ENCODE measurements at regions not wholly inside any gene's neighbourhood (a gene's known extent, or its start where the extent isn't known, plus 50 kb on each side); places are given as distances from the start of the nearest gene placed in this dataset.
A peak's percentile ranks its signal among the peaks of the same experiment; 100 is the strongest.
"Not testable (repeated sequence)": the region's sequence is repeated elsewhere in the genome, so short reads cannot be mapped to it uniquely, and the experiment has no call there.

DNA sequence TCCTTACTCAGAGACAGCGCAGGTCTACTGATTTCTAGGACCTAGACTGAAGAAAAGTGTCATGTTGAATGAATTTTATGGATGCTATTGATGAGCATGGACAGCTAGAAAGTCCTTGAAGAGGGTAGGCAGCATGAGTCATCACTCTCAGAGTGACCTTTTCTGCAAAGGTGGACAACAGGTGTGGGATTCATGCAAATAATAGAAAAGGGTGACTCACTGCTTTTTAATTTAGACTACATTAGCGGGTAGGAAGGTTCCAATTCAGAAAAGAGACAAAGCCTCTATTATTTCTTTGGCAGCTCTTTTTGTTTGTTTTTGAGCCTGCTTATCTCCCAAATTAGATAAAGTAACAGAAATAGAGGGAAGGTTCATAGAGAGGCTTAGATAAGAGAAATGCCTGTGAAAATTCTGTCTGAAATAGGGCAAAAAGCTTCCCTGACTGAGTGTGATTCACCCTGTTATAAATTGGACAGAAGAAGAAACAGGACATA is 191.4 kb downstream of the TENT5A start:
- no peak for DNase-seq

DNA sequence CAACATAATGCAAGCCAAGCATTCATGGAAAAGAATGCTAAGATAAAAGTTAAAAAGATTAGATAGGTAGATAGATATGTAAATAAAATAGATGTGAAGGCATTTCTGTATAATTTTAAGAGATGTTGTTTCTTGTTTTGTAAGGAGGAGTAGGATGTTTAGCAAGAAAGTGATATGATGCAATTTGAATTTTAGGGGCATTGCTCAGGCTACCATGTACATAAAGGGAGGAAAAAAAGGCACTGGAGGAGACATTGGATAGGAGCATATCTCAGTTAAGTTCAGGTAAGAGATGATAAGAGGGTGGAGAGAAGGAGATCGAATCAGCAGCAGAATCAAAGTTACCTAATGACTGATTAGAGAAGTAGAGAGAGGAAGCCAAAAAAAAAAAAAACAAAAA is 194.7 kb downstream of the TENT5A start:
- no peak for DNase-seq

DNA sequence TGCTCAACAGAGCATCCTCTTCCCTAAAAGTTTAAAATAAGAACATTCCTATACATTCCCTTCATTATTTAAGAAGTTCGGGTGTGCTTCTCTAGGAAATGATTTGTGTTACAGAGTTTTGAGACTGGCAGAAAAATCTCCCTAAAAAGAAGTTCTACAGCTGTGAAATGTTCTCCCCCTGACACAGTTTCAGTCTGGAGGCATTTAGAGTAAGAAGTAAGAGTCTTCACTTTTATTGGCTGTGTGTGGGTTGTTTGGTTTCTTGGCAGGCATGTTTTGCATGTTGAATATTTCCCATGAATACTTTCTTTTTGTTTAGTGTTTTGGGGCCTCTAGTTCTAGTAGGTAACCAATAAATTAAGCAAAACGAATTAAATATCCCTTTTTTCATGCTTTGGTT is 195.9 kb downstream of the TENT5A start:
- no peak for DNase-seq

DNA sequence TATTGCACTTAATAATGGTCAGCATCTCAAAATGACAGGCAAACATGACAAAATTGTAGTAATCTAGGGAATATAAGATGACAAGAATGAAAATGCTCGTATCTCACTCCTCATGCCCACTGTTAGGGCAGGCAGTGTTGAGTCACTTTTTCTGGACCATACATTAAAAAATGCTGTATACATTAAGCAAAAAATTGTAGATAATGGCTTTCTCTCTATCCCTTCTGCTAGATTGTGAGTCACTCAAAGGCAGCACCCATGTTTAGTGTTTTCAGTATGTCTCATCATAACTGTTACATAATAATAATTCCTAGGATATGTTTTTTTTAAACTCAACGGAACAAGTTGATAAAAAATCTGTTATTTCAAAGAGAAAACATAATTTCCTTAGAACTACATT is 199.3 kb downstream of the TENT5A start:
- DNase-seq: no peak

DNA sequence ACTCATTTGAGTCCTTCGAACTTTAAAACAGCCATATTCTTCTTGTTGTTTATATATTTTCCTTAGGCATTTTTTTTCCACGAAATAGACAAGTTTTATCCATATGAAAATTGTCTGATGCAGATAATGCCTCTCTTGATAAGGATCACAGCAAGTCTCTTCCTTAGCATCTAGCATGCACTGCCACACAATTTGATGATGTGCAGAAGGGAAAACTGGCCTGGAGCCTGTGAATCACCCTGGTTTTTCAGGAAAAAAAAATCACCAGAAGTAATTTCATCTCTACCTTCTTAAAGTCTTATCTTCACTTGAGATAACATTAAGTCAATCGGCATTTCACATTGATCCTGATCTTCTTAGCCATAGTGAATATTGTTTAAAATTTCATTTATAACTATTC is 199.8 kb downstream of the TENT5A start:
- DNase-seq: no peak

DNA sequence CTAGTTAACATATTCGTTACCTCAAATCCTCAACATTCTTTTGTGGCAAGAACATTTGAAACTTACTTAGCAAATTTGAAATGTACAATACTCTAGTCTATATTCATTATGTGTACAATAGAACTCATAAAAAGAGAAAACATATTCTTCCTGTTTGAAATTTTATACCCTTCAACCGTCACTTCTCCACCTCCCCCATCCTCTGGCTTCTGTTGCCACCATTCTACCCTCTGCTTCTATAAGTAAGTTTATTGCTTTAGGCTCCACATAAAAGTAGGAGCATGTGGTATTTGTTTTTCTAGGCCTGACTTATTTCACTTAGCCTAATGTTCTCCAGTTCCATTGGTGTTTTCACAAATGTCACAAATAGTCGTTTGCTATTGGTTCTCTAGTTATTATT is 205.3 kb downstream of the TENT5A start:
- DNase-seq: no peak

DNA sequence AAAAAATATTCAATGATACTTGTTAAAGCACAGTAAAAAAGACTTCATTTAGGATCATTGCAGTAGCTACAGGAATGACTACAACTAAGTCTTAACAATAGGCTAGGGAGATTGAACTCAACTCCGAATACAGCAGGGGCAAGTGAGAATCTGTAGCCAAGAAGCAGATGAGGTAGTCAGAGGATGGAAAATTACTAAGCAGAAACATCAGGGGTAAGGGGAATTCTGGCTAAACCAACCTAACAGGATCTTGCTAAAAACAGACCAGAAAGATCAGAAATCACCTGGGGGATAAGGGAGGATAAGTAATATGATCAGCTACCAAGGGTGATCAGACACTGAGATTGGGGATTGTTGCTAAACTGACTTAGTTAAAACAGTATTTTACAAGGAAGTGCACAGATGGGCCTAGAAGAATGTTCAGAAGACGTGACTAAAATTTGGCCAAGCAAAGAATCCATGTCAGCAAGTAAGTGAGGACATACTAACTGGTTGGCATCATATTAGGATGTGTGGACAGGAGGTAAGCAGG is 217.5 kb downstream of the TENT5A start:
- no peak for DNase-seq

DNA sequence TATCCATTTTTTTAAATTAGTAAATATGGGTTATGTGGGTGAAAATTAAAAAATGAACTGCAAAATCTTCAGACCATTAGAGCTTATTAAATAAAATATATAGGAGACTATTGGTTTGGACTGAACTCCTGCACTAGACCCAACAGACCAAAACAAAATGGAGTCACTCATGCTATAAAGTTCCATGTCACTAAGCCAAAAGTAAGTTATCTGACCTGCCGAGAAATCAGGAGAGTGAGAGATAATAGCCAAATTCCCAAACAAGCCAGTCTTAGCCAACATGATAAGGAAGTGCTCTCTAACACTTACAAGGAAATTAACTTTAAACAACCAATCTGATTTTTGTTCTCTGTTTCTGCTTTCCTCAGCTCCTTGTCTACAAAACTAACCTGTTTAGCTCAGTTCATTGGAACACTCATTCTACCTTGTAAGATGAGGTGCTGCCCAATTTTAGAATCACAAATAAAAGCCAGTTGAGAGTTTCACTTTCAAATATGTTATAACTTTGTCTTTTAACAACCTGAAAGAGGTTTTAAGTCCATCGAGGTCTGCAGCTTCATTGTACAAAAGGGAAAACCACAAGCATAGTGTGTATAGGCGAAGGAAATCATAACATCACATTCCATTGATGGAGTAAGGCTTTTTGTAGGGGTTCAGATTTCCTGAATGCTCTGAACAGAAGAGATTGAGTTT is 220.5 kb downstream of the TENT5A start:
- no peak for DNase-seq

DNA sequence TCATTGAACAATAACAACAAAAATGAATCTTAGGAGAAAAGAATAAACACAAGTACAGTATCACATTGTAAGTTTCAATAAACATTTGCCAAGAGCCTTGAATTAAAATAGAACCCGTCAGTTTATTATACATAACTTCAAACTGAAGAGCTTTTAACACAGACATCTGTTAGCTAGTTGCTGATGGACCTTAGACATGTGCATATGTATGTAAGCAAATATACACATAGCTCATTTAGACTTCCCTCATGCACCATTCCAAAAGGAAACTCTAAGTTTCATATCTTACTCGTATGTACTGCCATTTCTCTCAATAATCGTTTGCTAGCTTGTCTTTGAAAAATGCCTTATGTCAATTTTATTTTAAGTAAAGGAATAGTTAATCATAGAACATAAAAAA is 235.0 kb downstream of the TENT5A start:
- no peak for DNase-seq

DNA sequence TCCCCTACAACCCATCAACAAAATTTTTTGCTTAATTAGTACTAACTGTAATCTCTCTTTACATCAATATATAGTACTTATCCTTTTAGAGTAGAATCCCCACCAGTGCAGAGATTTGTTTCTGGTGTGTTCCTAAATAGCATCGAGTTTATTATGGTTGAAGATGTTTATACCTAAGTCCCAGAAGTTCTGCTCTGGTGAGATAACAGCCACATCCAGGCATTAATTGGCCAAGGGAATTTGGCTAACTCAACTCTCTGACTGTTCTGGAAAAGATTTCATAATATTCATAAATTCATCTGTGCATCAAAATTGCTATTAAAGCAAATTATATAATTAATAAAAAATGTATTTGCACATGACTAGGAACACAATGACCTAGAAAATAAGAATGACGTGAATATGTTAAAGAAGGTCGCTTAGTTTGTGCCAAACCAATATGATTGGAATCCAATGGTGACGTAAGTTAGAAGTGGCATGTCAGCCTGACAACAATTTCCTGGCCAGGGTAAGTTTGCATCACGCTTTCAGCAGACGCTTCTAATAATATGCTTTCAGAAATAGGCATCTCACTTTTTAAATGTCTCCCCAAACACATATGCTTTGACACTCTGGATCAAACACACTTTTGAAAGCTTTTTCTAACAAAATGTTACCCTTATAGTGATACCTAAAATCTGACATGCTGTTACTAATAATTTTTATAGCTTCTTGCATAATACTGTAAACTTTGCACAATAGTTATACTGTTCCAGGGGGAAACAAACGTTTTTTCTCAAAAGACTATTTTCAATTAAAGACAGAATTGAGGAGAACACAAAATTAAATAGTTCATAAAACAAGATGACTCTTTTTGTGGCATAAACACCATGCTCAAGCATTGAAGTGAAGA is 236.7 kb downstream of the TENT5A start:
- DNase-seq: no peak

DNA sequence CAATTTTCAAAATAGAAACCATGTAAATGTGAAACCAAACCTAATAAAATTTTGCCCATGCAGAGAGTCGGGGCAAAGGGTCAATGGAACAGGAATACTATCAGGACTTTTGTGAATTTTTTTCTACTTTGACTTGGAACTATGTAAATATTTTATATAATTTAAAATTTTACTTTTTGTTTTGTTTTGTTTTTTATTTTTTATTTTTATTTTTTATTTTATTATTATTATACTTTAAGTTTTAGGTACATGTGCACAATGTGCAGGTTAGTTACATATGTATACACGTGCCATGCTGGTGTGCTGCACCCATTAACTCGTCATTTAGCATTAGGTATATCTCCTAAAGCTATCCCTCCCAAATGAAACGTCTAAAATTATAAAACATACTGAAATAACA is 238.3 kb downstream of the TENT5A start:
- not testable (repeated sequence) for DNase-seq

DNA sequence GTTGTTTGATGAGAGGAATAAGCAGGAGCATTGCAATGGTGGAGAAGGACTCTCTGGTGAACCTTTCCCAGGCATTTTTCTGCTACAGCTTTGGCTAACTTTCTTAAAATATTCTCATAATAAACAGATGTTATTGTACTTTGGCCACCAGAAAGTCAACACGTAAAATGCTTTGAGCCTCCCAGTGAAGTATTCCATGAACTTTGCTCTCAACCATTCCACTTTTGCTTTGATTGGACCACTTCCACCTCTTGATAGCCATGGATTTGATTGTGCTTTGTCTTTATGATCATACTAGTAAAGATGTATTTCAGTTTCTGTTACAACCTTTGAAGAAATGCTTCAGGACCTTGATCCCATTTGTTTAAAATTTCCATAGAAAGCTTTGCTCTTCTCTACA is 241.1 kb downstream of the TENT5A start:
- no peak for DNase-seq

DNA sequence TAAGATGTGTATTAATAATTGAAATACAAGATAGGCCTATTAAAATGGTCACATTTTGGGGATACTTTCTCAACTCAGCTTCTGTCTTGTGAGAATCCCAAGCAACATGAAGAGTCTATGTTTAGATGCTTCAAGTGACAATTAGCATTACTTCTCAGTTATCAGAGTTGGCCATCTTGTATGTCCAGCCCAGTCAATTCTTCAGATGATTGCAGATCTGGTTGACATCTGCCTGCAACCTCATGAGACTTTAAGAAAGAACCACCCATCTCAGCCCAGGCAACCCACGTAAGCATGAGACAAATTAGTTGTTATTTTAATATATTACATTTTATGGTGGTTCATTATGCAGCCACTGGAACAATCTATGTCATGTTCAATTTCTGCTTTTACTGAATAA is 256.5 kb downstream of the TENT5A start:
- no peak for DNase-seq

DNA sequence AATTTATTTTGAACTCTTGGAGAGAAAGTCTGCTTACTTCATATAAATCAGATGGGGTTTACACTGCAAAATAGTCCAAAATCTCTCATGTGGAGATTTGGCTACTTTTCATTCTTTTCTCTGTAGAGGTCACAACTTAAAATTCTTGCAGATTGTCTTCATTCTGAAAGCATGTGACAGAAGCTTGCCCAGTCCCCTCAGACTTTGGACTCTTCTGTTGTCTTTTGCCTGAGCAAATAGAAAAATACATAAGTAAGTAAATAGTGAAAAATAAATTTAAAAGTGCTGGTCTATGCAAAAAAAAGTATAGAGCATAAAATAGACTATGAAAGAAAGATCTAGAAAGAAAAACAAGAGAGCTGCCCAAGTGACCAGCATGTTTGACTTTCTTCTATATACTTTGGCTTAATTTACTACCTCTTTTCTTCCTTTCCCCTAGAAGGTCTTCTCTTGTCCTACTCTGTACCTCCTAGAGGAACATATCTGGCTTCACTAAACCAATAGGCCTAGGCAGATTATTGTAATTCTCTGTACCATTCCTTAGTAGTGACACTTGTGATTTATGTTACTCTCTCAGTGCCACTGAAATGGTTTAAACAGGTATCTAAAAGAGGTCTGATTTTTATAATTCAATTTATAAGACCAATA is 260.9 kb downstream of the TENT5A start:
- DNase-seq: no peak

DNA sequence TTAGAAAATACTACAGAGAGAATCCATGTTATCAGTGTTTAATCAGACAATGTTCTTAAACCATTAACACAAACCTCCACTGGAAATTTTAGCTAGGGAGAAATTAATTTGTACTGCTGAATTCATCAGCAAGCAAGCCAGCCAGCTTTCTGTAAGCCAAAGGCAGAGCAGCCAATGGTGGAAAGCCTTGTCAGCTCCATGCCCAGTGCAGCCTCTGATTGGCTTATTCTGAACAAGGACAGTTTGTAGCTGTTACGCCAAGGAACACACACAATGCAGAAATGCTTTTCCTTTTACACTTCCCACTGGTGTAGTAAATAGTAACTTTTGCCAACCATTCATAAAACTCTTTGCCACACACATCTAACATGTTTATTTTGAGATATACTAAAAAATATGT is 265.0 kb downstream of the TENT5A start:
- no peak for DNase-seq

DNA sequence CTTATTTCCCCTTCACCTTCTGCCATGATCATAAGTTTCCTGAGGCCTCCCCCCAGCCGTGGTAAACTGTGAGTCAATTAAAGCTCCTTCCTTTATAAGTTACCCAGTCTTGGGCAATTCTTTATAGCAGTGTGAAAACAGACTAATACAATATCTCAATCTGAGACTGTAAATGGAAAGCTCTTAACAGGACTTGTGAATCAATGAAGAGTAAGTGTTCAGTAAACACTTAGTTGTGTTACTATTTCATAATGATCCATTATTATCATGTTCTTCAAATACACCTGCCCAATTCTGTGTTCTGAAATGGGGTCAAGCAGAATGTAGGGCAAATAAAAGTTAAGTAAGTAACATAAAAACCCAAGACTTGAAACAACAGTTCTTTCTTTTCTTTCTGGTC is 266.2 kb downstream of the TENT5A start:
- DNase-seq: no peak

DNA sequence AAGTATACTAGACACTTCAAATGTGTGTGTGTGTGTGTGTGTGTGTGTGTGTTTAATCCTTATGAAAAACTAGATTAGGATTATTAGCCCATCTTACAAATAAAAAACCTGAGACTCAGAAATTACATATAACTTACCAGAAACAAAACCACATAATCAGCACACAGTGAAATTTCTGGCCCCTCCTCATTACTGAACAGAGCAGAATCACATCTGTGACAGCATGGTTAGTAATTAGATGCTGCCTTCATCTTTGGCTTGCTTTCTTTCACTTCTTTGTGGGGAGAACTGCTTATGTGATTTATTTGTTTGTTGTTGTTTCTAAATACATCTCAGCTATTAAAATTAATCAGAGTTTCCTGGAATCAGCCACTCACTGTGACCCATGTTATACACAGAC is 267.1 kb downstream of the TENT5A start:
- DNase-seq: no peak

DNA sequence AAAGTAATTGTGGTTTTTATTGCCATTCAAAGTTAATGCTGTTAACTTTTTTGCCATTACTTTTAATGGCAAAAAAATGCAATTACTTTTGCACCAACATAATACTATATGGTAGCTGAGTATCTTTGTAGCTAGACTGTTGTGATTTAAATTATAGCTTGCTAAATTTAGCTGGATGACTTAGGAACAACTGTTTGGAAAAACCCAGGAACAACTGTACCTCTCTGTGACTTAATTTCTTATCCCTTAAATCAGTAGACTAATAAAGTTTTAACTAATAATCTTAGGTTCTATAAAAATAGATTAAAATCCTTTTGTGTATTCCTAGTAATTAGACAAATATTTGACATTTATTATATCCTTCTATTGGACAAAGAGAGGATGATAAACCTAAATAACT is 268.2 kb downstream of the TENT5A start:
- no peak for DNase-seq

DNA sequence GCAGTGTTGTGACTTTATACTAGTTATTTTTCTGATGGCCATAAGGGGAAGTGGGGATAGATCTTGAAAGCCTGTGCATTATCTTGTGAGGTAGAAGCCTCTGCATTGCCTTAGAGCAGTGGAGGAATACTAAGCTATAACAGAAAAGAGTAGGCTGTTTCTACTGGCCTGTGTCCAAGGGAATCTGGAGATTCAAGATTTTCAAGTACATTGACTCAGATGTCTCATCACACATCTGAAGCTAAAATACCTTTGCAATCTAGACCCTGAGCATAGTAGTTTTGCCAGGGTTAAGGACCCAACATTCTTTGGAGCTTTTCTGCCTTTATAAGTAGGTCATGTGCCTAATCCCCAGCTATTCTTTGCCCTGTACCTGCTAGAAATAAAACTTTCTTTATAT is 272.3 kb downstream of the TENT5A start:
- no peak for DNase-seq

DNA sequence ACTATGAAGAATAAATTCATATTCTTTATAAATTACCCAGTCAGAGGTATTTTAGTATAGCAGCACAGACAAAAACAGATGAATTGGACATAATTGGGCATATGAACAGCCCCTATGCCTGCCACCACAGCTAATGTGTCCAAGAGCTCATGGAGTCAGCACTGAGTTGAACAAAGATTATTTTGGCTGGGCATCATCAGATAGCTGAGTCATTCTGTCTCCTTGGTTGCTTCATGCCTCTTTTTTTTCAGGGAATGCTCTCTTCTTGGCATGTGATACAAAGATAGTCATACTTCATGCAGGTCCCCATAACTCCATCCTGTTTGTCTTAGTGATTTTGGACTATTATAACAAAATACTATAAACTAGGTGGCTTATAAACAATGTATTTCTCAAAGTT is 275.6 kb downstream of the TENT5A start:
- DNase-seq: no peak

DNA sequence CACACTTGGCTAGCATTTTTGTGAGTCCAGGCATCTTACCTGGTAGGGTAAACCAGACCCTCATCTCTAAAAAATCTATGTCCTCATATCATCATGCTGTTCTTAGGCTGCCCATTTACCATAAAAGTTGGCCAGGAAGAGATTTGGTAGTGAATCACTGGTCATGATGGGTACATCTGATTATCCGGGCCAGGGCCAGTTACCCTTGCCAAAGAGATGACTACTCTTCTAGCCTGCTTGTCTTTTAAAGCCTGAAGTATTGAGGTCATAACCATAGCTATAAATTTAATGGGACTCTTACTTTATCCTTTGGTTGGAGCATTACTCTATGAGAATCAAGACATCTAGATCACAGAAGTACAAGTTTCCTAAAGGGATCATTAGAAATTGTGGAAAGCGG is 276.8 kb downstream of the TENT5A start:
- DNase-seq: no peak

DNA sequence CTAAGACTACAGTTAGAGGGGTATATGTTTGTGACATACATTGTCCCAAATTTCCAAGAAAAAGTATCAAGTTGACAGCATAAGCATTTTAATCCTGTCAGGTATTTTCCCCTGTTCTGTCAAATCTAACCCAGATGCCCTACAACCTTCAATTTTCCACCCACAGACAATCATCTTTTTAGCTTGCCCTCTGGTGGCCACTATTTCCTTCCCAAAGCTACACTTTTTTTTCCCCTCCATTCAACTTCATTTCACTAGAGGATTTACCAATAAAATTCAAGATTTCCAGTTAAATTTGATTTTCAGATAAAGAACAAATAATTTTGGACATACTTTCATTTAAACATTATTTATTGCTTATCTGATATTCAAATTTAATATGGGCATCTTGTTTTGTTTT is 286.6 kb downstream of the TENT5A start:
- peak; percentile 4 for DNase-seq

DNA sequence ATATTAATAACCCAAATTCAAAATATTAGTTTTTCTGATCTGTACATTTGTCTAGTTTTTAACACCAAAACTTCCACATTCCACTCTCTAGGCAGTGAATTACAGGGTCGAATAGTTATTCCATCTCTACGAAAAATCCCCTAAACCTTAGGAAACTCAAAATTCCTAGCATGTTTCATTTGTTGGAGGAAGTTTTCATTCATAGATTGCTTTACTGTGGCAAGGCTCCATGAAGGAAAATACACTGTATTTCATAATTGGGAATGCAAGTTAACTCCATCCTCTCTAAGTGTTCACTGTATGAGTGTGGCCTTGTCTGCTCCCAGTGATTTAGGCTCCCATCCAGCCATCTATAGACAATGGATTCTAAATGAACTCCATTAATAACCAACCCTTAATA is 296.1 kb downstream of the TENT5A start:
- no peak for DNase-seq

DNA sequence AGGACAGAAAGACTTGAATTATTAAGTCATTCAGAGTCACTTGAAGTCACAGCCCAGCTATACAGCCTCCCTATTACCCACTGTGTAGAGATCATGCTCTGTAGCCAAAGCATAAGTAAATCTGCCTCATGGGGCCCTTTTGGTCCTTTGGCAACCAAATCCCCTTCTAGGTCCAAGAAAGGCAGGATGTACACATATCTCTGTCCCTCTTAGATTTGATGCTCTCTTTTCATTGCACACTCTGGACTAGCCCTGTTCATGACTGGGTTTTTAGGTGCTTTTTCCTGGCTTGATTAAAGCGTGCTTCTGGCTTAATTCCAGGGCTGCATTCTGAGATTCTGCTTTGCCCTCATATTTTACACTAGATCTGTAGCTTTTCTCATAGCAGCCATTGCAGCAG is 296.8 kb downstream of the TENT5A start:
- DNase-seq: no peak
